SK-N-SH (cell line): ENCODE measurements at regions not wholly inside any gene's neighbourhood (a gene's known extent, or its start where the extent isn't known, plus 50 kb on each side); places are given as distances from the start of the nearest gene placed in this dataset.

Source experiments
- CTCF ChIA-PET: fragments of 300-600, 350-600 bp; formaldehyde crosslinking; extraction: SDS; loops from one replicate; lab custom pipeline; 2021; lab: Yijun Ruan, JAX
- POLR2A ChIA-PET: fragments of 350-600 bp; sonication (Branson Sonifier 250); formaldehyde crosslinking; extraction: SDS; loops from one replicate; lab custom pipeline; 2020; ENCODE audit warnings: antibody characterized with exemption, inconsistent platforms; lab: Yijun Ruan, JAX
- DNase-seq: peaks from one replicate; pipeline ENCODE4 v3.0.0; 2012
- H2AFZ ChIP-seq: fragments of 200-600 bp; sonication (generic); 2 replicates; pipeline ENCODE4 v1.8.1; 2016; ENCODE audit warnings: antibody characterized with exemption, mild to moderate bottlenecking, low read depth
- H3F3A ChIP-seq: fragments of 200-600 bp; sonication (generic); replicated peaks from 2 replicates; pipeline ENCODE3; 2016; ENCODE audit warnings: antibody characterized with exemption, mild to moderate bottlenecking; ENCODE audit not compliant: insufficient read depth
- H3K27ac ChIP-seq, 2 experiments: fragments of 200-500 bp in 1 of 2; fragments of 200-600 bp in 1 of 2; sonication (Bioruptor generic) in 1 of 2; sonication (generic), shearing (Covaris generic) in 1 of 2; 2 replicates each; pipeline versions ENCODE4 v1.5.1 to v1.6.1; 2014 to 2016; ENCODE audit warnings: low read depth in 2 of 2, inconsistent platforms in 1 of 2, low read length in 1 of 2, mild to moderate bottlenecking in 1 of 2, mixed read lengths in 1 of 2
- H3K27me3 ChIP-seq: fragments of 200-600 bp; sonication (generic), shearing (Covaris generic); 2 replicates; pipeline ENCODE4 v1.6.1; 2016; ENCODE audit warnings: mixed run types; ENCODE audit not compliant: insufficient read depth
- H3K36me3 ChIP-seq, 2 experiments: fragments of 200-500 bp in 1 of 2; fragments of 200-600 bp in 1 of 2; sonication (Bioruptor generic) in 1 of 2; sonication (generic) in 1 of 2; replicated peaks in 1 of 2; 2 replicates each; pipeline versions ENCODE3 to v1.5.1; 2014 to 2016; ENCODE audit warnings: low read length in 1 of 2, mild to moderate bottlenecking in 1 of 2; ENCODE audit not compliant: insufficient read depth in 2 of 2, control insufficient read depth in 1 of 2
- H3K4me1 ChIP-seq, 2 experiments: fragments of 200-500 bp in 1 of 2; fragments of 200-600 bp in 1 of 2; sonication (Bioruptor generic) in 1 of 2; sonication (generic), shearing (Covaris generic) in 1 of 2; 2 replicates each; pipeline versions ENCODE4 v1.5.1 to v1.6.1; 2014 to 2016; ENCODE audit warnings: low read depth in 1 of 2, low read length in 1 of 2, mixed run types in 1 of 2; ENCODE audit not compliant: insufficient read depth in 2 of 2, control insufficient read depth in 1 of 2
- H3K4me2 ChIP-seq: fragments of 200-600 bp; sonication (generic), shearing (Covaris generic); 2 replicates; pipeline ENCODE4 v1.6.1; 2017; ENCODE audit warnings: mixed run types
- H3K4me3 ChIP-seq, 2 experiments: fragments of 200-500 bp in 1 of 2; fragments of 200-600 bp in 1 of 2; sonication (Bioruptor generic) in 1 of 2; sonication (generic), shearing (Covaris generic) in 1 of 2; 2 replicates each; pipeline versions ENCODE4 v1.5.1 to v1.8.1; 2014 to 2016; ENCODE audit warnings: low read depth in 2 of 2, inconsistent platforms in 1 of 2, low read length in 1 of 2, mild to moderate bottlenecking in 1 of 2, mixed read lengths in 1 of 2, moderate library complexity in 1 of 2
- H3K79me2 ChIP-seq: fragments of 200-600 bp; sonication (generic); 2 replicates; pipeline ENCODE4 v1.8.1; 2017; ENCODE audit warnings: mild to moderate bottlenecking; ENCODE audit not compliant: insufficient read depth
- H3K9ac ChIP-seq: fragments of 200-600 bp; sonication (generic); 2 replicates; pipeline ENCODE4 v1.6.1; 2017; ENCODE audit warnings: mixed run types
- H3K9me2 ChIP-seq: fragments of 200-600 bp; sonication (generic); 2 replicates; pipeline ENCODE4 v1.6.1; 2017; ENCODE audit warnings: mixed run types
- H3K9me3 ChIP-seq: fragments of 200-600 bp; sonication (generic); 2 replicates; pipeline ENCODE4 v1.6.1; 2017; ENCODE audit warnings: mixed run types, mild to moderate bottlenecking, moderate library complexity
- H4K20me1 ChIP-seq: fragments of 200-600 bp; sonication (generic); 2 replicates; pipeline ENCODE4 v1.6.1; 2017; ENCODE audit warnings: mild to moderate bottlenecking, mixed run types; ENCODE audit not compliant: insufficient read depth
- CTCF ChIP-seq: fragments of 200-600 bp; sonication (generic); IDR thresholded peaks from 2 replicates; pipeline ENCODE4 v1.6.1; 2017; ENCODE audit warnings: antibody characterized with exemption, mild to moderate bottlenecking, moderate library complexity
- FOXM1 ChIP-seq: IDR thresholded peaks from 2 replicates; pipeline ENCODE4 v1.4.0; 2012; ENCODE audit warnings: low read depth, mild to moderate bottlenecking
- POLR2AphosphoS5 ChIP-seq: IDR thresholded peaks from 2 replicates; pipeline ENCODE4 v1.6.1; 2012; ENCODE audit warnings: low read depth, low read length
- RAD21 ChIP-seq: IDR thresholded peaks from 2 replicates; pipeline ENCODE4 v1.6.1; 2012; ENCODE audit warnings: mild to moderate bottlenecking, low read length
- RCOR1 ChIP-seq: fragments of 150-350 bp; IDR thresholded peaks from 2 replicates; pipeline ENCODE4 v1.6.1; 2017; ENCODE audit warnings: antibody characterized with exemption, low read length
- RFX5 ChIP-seq: IDR thresholded peaks from 2 replicates; pipeline ENCODE4 v1.6.1; 2012; ENCODE audit warnings: mild to moderate bottlenecking, improper control_type of control experiment, low read length
- SIN3A ChIP-seq: IDR thresholded peaks from 2 replicates; pipeline ENCODE4 v1.6.1; 2012; ENCODE audit warnings: low read depth, mild to moderate bottlenecking, low read length, moderate library complexity, borderline replicate concordance
- TAF1 ChIP-seq: IDR thresholded peaks from 2 replicates; pipeline ENCODE4 v1.6.1; 2012; ENCODE audit warnings: low read depth, mild to moderate bottlenecking, low read length, moderate library complexity, borderline replicate concordance
- TCF12 ChIP-seq: IDR thresholded peaks from 2 replicates; pipeline ENCODE4 v1.4.0; 2012
- ZBTB33 ChIP-seq: IDR thresholded peaks from 2 replicates; pipeline ENCODE4 v1.4.0; 2012; ENCODE audit warnings: low read depth, borderline replicate concordance
- WGBS: methylation state at CpG from one replicate; pipeline ENCODE4 v1.1.6; 2017; ENCODE audit warnings: low lambda C conversion rate; 5-methylcytosine and 5-hydroxymethylcytosine counted together
- TF ChIP-seq, protein P1 (sequence below): IDR thresholded peaks from 2 replicates; pipeline ENCODE4 v1.6.1; 2012; ENCODE audit warnings: mild to moderate bottlenecking, low read depth, low read length, moderate library complexity

- WGBS = 13% methylated on average over 1 of the region's 1 CpG
Observed at GRCh38 chrX:121642415-121642814, 595.0 kb downstream of the GLUD2 start.

More at GRCh38 chrX:121642415-121642814, 595.0 kb downstream of the GLUD2 start:
- ChIA-PET POLR2A (no interaction called here), CTCF (no interaction called here)
- Histone ChIP-seq H3K4me1 (no peaks in the 10 kb centered on the region), H3K27ac (no peak overlapping the region), H3K9me2 (no peaks in the 10 kb centered on the region), H3K4me3 (no peak overlapping the region), H3K9me3 (no peaks in the 10 kb centered on the region), H2AFZ (no peak overlapping the region), H3F3A (no peaks in the 10 kb centered on the region), H4K20me1 (no peaks in the 10 kb centered on the region), H3K9ac (no peak overlapping the region), H3K4me2 (0 out of 2 replicates have a peak overlapping the region, but pooled peaks have one; percentile 13), H3K36me3 (no peaks in the 10 kb centered on the region), H3K79me2 (no peaks in the 10 kb centered on the region), H3K27me3 (no peaks in the 10 kb centered on the region)
- no peak for DNase-seq
- TF ChIP-seq TAF1 = no peak
- no peak for TF ChIP-seq RAD21
- TF ChIP-seq, protein P1, sequence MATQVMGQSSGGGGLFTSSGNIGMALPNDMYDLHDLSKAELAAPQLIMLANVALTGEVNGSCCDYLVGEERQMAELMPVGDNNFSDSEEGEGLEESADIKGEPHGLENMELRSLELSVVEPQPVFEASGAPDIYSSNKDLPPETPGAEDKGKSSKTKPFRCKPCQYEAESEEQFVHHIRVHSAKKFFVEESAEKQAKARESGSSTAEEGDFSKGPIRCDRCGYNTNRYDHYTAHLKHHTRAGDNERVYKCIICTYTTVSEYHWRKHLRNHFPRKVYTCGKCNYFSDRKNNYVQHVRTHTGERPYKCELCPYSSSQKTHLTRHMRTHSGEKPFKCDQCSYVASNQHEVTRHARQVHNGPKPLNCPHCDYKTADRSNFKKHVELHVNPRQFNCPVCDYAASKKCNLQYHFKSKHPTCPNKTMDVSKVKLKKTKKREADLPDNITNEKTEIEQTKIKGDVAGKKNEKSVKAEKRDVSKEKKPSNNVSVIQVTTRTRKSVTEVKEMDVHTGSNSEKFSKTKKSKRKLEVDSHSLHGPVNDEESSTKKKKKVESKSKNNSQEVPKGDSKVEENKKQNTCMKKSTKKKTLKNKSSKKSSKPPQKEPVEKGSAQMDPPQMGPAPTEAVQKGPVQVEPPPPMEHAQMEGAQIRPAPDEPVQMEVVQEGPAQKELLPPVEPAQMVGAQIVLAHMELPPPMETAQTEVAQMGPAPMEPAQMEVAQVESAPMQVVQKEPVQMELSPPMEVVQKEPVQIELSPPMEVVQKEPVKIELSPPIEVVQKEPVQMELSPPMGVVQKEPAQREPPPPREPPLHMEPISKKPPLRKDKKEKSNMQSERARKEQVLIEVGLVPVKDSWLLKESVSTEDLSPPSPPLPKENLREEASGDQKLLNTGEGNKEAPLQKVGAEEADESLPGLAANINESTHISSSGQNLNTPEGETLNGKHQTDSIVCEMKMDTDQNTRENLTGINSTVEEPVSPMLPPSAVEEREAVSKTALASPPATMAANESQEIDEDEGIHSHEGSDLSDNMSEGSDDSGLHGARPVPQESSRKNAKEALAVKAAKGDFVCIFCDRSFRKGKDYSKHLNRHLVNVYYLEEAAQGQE = no peak
- TF ChIP-seq RFX5 = no peak
- TF ChIP-seq ZBTB33 = no peak
- TF ChIP-seq TCF12 = no peak
- no peak for TF ChIP-seq CTCF
- TF ChIP-seq FOXM1 = no peak
- TF ChIP-seq RCOR1 = no peak
- no peak for TF ChIP-seq SIN3A
- TF ChIP-seq POLR2AphosphoS5 = no peak
